ENCODE measurements at regions not wholly inside any gene's neighbourhood (a gene's known extent, or its start where the extent isn't known, plus 50 kb on each side); places are given as distances from the start of the nearest gene placed in this dataset.

GRCh38 chr5:8919096-8919495, 626.8 kb downstream of the SEMA5A start:
- TF ChIP-seq POLR2AphosphoS5 (IDR thresholded peaks at IDR 0.05; ENCODE audit: low read depth, low read length): no peak
- no peak for TF ChIP-seq POLR2A (IDR thresholded peaks at IDR 0.05; ENCODE audit: low read depth, low read length)
